Vagina (tissue), 2 donors: ENCODE measurements at regions not wholly inside any gene's neighbourhood (a gene's known extent, or its start where the extent isn't known, plus 50 kb on each side); places are given as distances from the start of the nearest gene placed in this dataset.

ENCODE experiments used
- CTCF ChIP-seq, 3 experiments: fragments of 450-650 bp in 2 of 3; fragments of 200-600 bp in 1 of 3; sonication (generic) in 1 of 3; IDR thresholded peaks; one replicate each; pipeline ENCODE4 v1.5.1; 2017 to 2019; ENCODE audit warnings: antibody characterized with exemption in 3 of 3, mild to moderate bottlenecking in 2 of 3, moderate library complexity in 2 of 3
- POLR2AphosphoS5 ChIP-seq, 2 donors: sonication (generic); formaldehyde crosslinking; IDR thresholded peaks; one replicate each; pipeline ENCODE4 v1.9.0; 2017; ENCODE audit warnings: antibody characterized with exemption in 2 of 2, mild to moderate bottlenecking in 2 of 2, low read depth in 1 of 2; ENCODE audit not compliant: insufficient read depth in 1 of 2

DNA sequence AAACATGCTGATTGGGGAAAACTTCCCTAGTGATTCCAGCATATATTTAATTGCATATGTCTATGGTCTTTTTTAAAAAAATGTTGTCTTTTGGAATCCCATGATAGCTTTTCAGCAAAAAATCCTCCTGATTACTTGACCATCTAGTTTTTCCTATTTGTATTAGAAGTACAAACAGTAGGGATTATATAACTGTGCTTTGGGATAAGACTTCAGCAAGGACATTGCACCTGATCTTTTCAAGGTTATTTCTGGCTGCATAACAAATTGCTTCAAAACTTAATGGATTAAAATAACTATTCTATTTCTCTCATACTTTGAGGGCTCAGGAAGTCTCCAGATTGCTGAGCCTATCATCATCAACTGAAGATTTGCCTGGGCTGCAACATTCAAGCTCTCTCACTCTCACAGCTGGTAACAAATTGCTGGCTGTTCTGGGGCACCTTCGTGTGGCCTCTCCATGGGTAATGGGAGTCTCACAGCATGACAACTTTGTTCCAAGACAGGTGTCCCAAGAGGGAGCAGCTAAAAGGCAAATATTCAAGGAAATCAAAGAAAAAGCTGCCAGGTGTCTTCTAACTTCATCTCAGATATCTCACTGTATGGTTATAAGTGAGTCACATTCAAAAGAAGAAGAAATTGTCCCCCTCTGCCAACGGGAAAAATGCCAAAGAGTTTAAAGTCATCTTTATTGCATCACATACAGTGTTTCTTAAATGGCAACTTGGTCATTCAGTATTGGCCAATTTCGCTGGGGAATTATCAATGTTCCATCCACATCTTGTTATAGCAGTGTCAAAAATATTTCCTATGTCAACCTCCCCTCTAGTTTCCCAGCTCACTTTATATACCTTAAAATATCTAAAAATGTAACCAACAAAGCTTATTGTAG lies 644.5 kb upstream of the GRM7 start:
- TF ChIP-seq POLR2AphosphoS5 (IDR thresholded peaks at IDR 0.05; ENCODE audit: insufficient read depth in 1 of 2, low read depth in 1 of 2): no peak
- TF ChIP-seq CTCF (IDR thresholded peaks at IDR 0.05): no peak
